Left ventricle myocardium inferior (tissue), 1 donor: ENCODE measurements at regions not wholly inside any gene's neighbourhood (a gene's known extent, or its start where the extent isn't known, plus 50 kb on each side); places are given as distances from the start of the nearest gene placed in this dataset.

Experiments
- DNase-seq: peaks from one replicate; pipeline ENCODE4 v3.0.0-alpha.2; 2020
- H3K27ac ChIP-seq: fragments of 200-600 bp; replicated peaks from 2 replicates; pipeline ENCODE4 v1.8.0; 2021
- H3K27me3 ChIP-seq: fragments of 200-600 bp; 2 replicates; pipeline ENCODE4 v1.8.0; 2021; ENCODE audit warnings: low read depth
- H3K36me3 ChIP-seq: fragments of 200-600 bp; 2 replicates; pipeline ENCODE4 v1.8.0; 2021
- H3K4me1 ChIP-seq: fragments of 200-600 bp; 2 replicates; pipeline ENCODE4 v1.8.0; 2021
- H3K4me3 ChIP-seq: fragments of 200-600 bp; 2 replicates; pipeline ENCODE4 v1.8.0; 2021; ENCODE audit warnings: mild to moderate bottlenecking, moderate library complexity
- H3K9me3 ChIP-seq: fragments of 200-600 bp; replicated peaks from 2 replicates; pipeline ENCODE4 v1.8.0; 2021
- CTCF ChIP-seq: fragments of 200-600 bp; IDR thresholded peaks from 2 replicates; pipeline ENCODE4 v1.8.0; 2021; ENCODE audit warnings: antibody characterized with exemption, mild to moderate bottlenecking, borderline replicate concordance
- intact Hi-C: fragments of 100-400 bp; cut with micrococcal nuclease; formaldehyde crosslinking; loops from one replicate; pipeline ENCODE4 v1.11.0; 2022
- donor health status: DM: no; HTN: yes; CAD: no; lungs with severe emphysema.

- intact Hi-C loops: no loop called here
- Histone ChIP-seq H3K36me3 (no peaks in the 10 kb centered on the region), H3K4me3 (no peak overlapping the region), H3K27ac (no peak overlapping the region), H3K9me3 (no peaks in the 10 kb centered on the region), H3K27me3 (no peaks in the 10 kb centered on the region), H3K4me1 (peaks cover 24% of the 10 kb centered on the region)
- TF ChIP-seq CTCF: no peak
- DNase-seq: no peak
Measured at GRCh38 chr14:22336031-22336430, 253.0 kb downstream of the DAD1 start.

GRCh38 chr14:22334627-22335026 is 254.4 kb downstream of the DAD1 start:
- no peak overlapping the region for H3K4me3 ChIP-seq
- no peak for TF ChIP-seq CTCF
- peaks cover 24% of the 10 kb centered on the region for H3K4me1 ChIP-seq
- DNase-seq: no peak
- no peaks in the 10 kb centered on the region for H3K36me3 ChIP-seq
- intact Hi-C loops: no loop called here
- no peaks in the 10 kb centered on the region for H3K27me3 ChIP-seq
- H3K9me3 ChIP-seq: peaks cover 4% of the 10 kb centered on the region
- H3K27ac ChIP-seq: no peak overlapping the region

GRCh38 chr14:22334275-22334577 is 254.8 kb downstream of the DAD1 start:
- Histone ChIP-seq H3K9me3 (peaks cover 8% of the 10 kb centered on the region), H3K4me1 (peaks cover 20% of the 10 kb centered on the region), H3K4me3 (no peak overlapping the region), H3K27ac (no peak overlapping the region), H3K36me3 (no peaks in the 10 kb centered on the region), H3K27me3 (no peaks in the 10 kb centered on the region)
- no peak for TF ChIP-seq CTCF
- intact Hi-C loops: no loop called here
- DNase-seq: no peak

- no peak for TF ChIP-seq CTCF
- intact Hi-C loops: no loop called here
- H3K27ac ChIP-seq: no peak overlapping the region
Measured at GRCh38 chr14:22333422-22334274, 255.4 kb downstream of the DAD1 start.

GRCh38 chr14:22332686-22333421 is 256.2 kb downstream of the DAD1 start:
- Histone ChIP-seq H3K9me3 (peaks cover 22% of the 10 kb centered on the region), H3K27me3 (no peaks in the 10 kb centered on the region), H3K4me3 (no peak overlapping the region), H3K36me3 (no peaks in the 10 kb centered on the region), H3K4me1 (peaks cover 6% of the 10 kb centered on the region), H3K27ac (no peak overlapping the region)
- no peak for DNase-seq
- no peak for TF ChIP-seq CTCF
- intact Hi-C loops: no loop called here

More at GRCh38 chr14:22333422-22334274, 255.4 kb downstream of the DAD1 start:
- H3K9me3 ChIP-seq: peaks cover 14% of the 10 kb centered on the region
- DNase-seq: no peak
- H3K4me3 ChIP-seq: no peak overlapping the region
- H3K27me3 ChIP-seq: no peaks in the 10 kb centered on the region
- no peaks in the 10 kb centered on the region for H3K36me3 ChIP-seq
- H3K4me1 ChIP-seq: peaks cover 14% of the 10 kb centered on the region
